Large intestine (tissue), 3 donors: ENCODE measurements at regions not wholly inside any gene's neighbourhood (a gene's known extent, or its start where the extent isn't known, plus 50 kb on each side); places are given as distances from the start of the nearest gene placed in this dataset.
"Not testable (repeated sequence)": the region's sequence is repeated elsewhere in the genome, so short reads cannot be mapped to it uniquely, and the experiment has no call there.

ENCODE experiments used
- DNase-seq, 2 donors: peaks; one replicate each; pipeline versions ENCODE4 v3.0.0 to v3.0.0-alpha.2; 2013
- H3K27ac ChIP-seq: one replicate; pipeline ENCODE4 v1.5.1; 2013; ENCODE audit warnings: low read length
- H3K27me3 ChIP-seq: 2 replicates; pipeline ENCODE4 v1.6.1; 2013; ENCODE audit warnings: low read length; ENCODE audit not compliant: control insufficient read depth, insufficient read depth
- H3K36me3 ChIP-seq: 2 replicates; pipeline ENCODE4 v1.6.1; 2013; ENCODE audit warnings: low read length; ENCODE audit not compliant: control insufficient read depth, insufficient read depth
- H3K4me1 ChIP-seq: one replicate; pipeline ENCODE4 v1.6.1; 2013; ENCODE audit warnings: low read length; ENCODE audit not compliant: control insufficient read depth, insufficient read depth
- H3K4me3 ChIP-seq: one replicate; pipeline ENCODE4 v1.5.1; 2013; ENCODE audit warnings: low read length
- H3K9me3 ChIP-seq: one replicate; pipeline ENCODE4 v1.6.1; 2013; ENCODE audit warnings: mild to moderate bottlenecking, low read depth, low read length, moderate library complexity; ENCODE audit not compliant: control insufficient read depth
- WGBS: methylation state at CpG from one replicate; pipeline ENCODE4 v1.1.5; 2013; ENCODE audit warnings: low lambda C conversion rate; ENCODE audit not compliant: insufficient coverage; 5-methylcytosine and 5-hydroxymethylcytosine counted together

DNA sequence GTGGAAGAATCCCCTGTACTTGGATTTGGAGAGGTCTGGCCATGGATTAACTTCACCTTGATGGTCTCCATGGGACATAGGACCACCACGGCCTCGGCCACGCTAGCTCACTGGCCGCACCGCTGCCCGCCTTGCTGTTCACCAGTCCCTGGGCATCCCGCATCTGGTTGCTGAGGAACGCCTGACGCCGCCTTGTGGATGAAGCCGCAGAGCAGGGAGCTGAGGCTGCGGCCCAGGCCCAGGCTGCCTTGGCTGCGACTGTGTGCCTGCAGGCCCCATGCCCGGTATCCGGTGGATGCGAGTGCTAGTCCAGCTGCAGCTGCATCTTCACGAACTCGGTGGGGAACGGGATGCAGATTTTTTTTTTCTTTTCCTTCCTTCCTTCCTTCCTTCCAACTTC, 1407.1 kb downstream of the UQCRFS1 start:
- no peak for DNase-seq
- Histone ChIP-seq H3K9me3 (peaks cover 23% of the 10 kb centered on the region), H3K27ac (no peak overlapping the region), H3K36me3 (no peaks in the 10 kb centered on the region), H3K27me3 (no peaks in the 10 kb centered on the region), H3K4me3 (no peak overlapping the region), H3K4me1 (no peaks in the 10 kb centered on the region)
- WGBS, result 100% methylated on average over 2 of the region's 19 CpGs

DNA sequence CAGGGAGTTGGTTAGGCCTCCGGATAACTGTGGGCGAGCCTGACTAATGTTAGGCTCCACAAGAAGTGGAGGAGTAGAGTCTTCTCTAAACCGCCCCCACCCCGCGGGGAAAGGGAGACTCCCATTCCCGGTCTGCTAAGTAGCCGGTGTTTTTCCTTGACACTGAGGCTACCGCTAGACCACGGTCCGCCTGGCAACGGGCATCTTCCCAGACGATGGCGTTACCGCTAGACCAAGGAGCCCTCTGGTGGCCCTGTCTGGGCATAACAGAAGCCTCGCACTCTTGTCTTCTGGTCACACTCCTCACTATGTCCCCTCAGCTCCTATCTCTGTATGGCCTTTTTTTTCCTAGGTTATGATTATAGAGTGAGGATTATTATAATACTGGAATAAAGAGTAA, 1410.7 kb downstream of the UQCRFS1 start:
- H3K4me3 ChIP-seq, H3K27ac ChIP-seq, H3K4me1 ChIP-seq, H3K27me3 ChIP-seq, DNase-seq, H3K36me3 ChIP-seq: not testable (repeated sequence)
- peaks cover 23% of the 10 kb centered on the region for H3K9me3 ChIP-seq
- no CpG with 5 or more reads among the region's 15 CpGs for WGBS

- H3K27me3 ChIP-seq, result no peaks in the 10 kb centered on the region
- H3K4me3 ChIP-seq, result no peak overlapping the region
- no peak for DNase-seq
- no CpG with 5 or more reads among the region's 1 CpG for WGBS
- no peak overlapping the region for H3K27ac ChIP-seq
- H3K36me3 ChIP-seq, result peaks cover 10% of the 10 kb centered on the region
- H3K4me1 ChIP-seq, result no peaks in the 10 kb centered on the region
- H3K9me3 ChIP-seq, result no peaks in the 10 kb centered on the region
These were observed 1416.4 kb downstream of the UQCRFS1 start for GRCh38 chr19:27796540-27796939.

GRCh38 chr19:27796073-27796472, 1416.9 kb downstream of the UQCRFS1 start:
- no peak overlapping the region for H3K4me3 ChIP-seq
- no peak overlapping the region for H3K27ac ChIP-seq
- H3K4me1 ChIP-seq, result no peaks in the 10 kb centered on the region
- no CpG with 5 or more reads among the region's 2 CpGs for WGBS
- H3K9me3 ChIP-seq, result no peaks in the 10 kb centered on the region
- no peak for DNase-seq
- peaks cover 10% of the 10 kb centered on the region for H3K36me3 ChIP-seq
- H3K27me3 ChIP-seq, result no peaks in the 10 kb centered on the region

DNA sequence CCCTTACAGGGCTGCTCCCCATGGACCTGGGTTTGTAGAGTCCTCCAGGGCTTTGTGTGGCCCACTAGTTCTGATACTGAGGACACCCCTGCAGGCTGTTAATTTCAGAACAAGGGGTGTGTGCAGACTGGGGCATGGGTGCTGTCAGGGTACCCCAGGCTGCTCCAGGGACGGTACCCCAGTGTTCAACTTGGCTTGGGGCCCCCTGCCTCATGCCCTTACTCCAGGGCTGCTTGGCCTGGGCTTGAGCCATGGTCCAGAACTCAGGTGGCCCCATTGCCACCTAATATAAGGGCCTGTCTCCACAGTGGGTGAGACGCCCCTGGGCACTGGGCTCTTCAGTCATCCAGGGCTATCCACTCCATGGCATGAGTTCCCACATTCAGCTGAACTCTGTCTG, 1417.6 kb downstream of the UQCRFS1 start:
- DNase-seq, result no peak
- no peaks in the 10 kb centered on the region for H3K9me3 ChIP-seq
- no peaks in the 10 kb centered on the region for H3K4me1 ChIP-seq
- H3K36me3 ChIP-seq, result peaks cover 10% of the 10 kb centered on the region
- H3K27ac ChIP-seq, result no peak overlapping the region
- WGBS, result no CpG with 5 or more reads among the region's 2 CpGs
- H3K4me3 ChIP-seq, result no peak overlapping the region
- no peaks in the 10 kb centered on the region for H3K27me3 ChIP-seq

DNA sequence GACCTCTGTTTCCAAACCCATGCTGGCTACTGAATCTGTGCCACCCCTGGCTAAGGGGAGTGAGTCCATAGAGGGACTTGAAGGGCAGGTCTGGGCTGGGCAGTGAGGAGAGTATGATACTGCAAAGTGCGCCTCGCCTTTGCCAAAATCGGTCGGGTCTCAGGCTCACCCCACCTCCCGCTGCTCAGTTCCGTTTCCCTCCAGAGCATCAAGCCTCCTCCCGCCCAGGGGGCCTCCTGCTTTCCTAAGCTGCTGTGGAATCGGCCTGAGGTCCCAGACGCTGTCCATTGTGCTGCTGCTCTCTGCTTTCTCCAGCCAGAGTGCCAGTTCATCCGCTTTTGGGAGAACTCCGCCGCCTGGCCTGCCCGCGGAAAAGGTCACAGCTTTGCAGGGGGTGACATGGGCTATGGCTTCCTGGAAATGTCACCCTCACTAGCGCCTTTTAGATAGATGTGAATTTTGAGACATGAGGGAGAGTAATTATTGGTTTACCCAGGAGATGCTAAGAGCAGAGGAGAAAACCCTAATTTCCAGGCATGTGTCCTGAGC, 1418.4 kb downstream of the UQCRFS1 start:
- no peak for DNase-seq
- Histone ChIP-seq H3K27ac (no peak overlapping the region), H3K27me3 (no peaks in the 10 kb centered on the region), H3K36me3 (peaks cover 10% of the 10 kb centered on the region), H3K4me3 (peak overlapping the region; percentile 73), H3K4me1 (no peaks in the 10 kb centered on the region), H3K9me3 (no peaks in the 10 kb centered on the region)
- WGBS, result no CpG with 5 or more reads among the region's 15 CpGs

DNA sequence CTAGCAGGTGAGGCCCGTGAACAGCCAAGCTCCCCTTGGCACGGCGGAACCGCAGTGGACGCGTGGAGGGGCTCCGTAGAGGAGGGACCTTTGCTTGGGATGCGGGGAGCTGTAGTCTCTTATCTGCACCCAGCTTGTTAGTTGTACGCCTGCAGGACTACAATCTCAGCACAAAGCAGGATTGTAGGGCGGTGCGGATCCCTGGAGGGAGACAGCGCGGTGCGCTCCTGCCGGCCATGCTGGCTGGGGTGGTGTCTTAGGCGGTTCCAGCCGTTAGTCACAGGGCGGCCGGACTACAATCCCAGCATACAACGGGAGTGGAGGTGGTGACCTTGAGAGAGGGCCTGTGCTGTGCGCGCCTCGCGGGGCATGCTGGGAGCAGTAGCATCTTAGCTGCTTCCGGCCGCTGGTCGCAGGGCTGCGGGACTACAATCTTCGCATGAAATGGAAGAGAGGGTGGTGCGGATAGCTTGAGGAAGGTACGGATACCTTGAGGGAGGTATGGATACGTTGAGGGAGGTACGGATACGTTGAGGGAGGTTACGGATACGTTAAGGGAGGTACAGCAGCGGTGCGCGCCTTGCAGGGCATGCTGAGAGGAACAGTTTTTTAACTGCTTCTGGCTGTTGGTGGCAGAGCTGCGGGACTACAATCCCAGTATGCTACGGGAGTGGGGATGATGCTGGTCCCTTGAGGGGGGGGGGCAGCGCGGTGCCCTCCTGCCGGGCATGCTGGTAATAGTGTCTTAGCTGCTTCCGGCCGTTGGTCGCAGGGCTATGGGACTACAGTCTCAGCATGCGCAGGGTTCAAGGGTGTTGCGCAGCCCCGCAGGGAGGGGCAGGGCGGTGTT, 1419.1 kb downstream of the UQCRFS1 start:
- no CpG with 5 or more reads among the region's 51 CpGs for WGBS
- H3K9me3 ChIP-seq, result no peaks in the 10 kb centered on the region
- H3K27ac ChIP-seq, result peak overlapping the region; percentile 82
- H3K36me3 ChIP-seq, result peaks cover 8% of the 10 kb centered on the region
- no peaks in the 10 kb centered on the region for H3K4me1 ChIP-seq
- H3K4me3 ChIP-seq, result peak overlapping the region; percentile 73
- peak; percentile 93 to 97 for DNase-seq
- no peaks in the 10 kb centered on the region for H3K27me3 ChIP-seq

GRCh38 chr19:27793128-27793643, 1419.8 kb downstream of the UQCRFS1 start:
- peak; percentile 81 to 95 for DNase-seq
- WGBS, result no CpG with 5 or more reads among the region's 20 CpGs
- no peaks in the 10 kb centered on the region for H3K27me3 ChIP-seq
- H3K4me1 ChIP-seq, result no peaks in the 10 kb centered on the region
- H3K9me3 ChIP-seq, result no peaks in the 10 kb centered on the region
- H3K36me3 ChIP-seq, result peaks cover 6% of the 10 kb centered on the region
- H3K4me3 ChIP-seq, result peak overlapping the region; percentile 73
- H3K27ac ChIP-seq, result peak overlapping the region; percentile 82

- H3K4me1 ChIP-seq, result no peaks in the 10 kb centered on the region
- DNase-seq, result no peak
- 63% methylated on average over 1 of the region's 6 CpGs for WGBS
- peak overlapping the region; percentile 78 for H3K27ac ChIP-seq
- H3K9me3 ChIP-seq, result no peaks in the 10 kb centered on the region
- peak overlapping the region; percentile 73 for H3K4me3 ChIP-seq
- H3K36me3 ChIP-seq, result peaks cover 3% of the 10 kb centered on the region
- no peaks in the 10 kb centered on the region for H3K27me3 ChIP-seq
These were observed 1420.3 kb downstream of the UQCRFS1 start for GRCh38 chr19:27792576-27793127.

DNA sequence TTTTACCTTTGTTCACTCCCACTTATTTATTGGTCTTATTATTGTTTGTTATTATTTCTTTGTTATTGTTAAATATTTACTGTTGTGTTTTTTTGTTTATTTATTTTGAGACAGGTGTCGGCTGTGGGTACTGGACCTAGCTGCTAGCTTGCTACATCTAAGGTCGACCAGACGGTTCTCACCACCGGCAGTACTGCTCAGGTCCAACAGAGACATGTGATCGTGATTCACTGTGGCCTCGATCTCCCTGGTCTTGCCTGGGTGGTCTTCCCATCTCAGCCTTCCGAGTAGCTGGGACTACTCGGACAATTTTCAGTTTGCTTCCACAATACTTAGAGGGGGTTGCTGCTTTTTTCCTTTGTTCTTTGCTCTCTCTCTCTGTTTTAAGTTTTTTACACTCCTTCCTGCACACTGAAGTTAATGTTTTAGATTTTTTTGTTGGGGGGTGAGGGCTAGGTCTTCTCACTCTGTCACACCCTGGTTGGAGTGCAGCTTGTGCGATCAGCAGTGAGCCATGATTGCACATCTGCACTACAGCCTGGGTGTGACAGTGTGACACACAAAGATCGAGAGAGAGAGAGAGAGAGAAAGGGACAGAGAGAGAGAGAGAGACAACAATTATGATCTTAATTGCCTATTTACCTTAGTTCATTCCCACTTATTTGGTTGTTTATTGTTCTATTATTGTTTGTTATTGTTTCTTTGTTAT, 1432.4 kb downstream of the UQCRFS1 start:
- H3K27ac ChIP-seq, result no peak overlapping the region

More for the DNA sequence above, 1432.4 kb downstream of the UQCRFS1 start:
- H3K9me3 ChIP-seq, result peaks cover 13% of the 10 kb centered on the region
- H3K36me3 ChIP-seq, result no peaks in the 10 kb centered on the region
- H3K4me1 ChIP-seq, result no peaks in the 10 kb centered on the region
- 100% methylated on average over 1 of the region's 10 CpGs for WGBS
- DNase-seq, result no peak
- H3K27me3 ChIP-seq, result no peaks in the 10 kb centered on the region
- no peak overlapping the region for H3K4me3 ChIP-seq
